Fibroblast of lung (primary cell): ENCODE measurements at regions not wholly inside any gene's neighbourhood (a gene's known extent, or its start where the extent isn't known, plus 50 kb on each side); places are given as distances from the start of the nearest gene placed in this dataset.

Experiments used
- DNase-seq, 2 donors: peaks; one replicate each; pipeline versions ENCODE4 v3.0.0 to v3.0.0-alpha.2; 2010; ENCODE audit warnings: low read depth in 2 of 2
- H2AFZ ChIP-seq: 2 replicates; pipeline ENCODE4 v1.5.1; 2012; ENCODE audit warnings: low read length, control low read depth, inconsistent platforms
- H3K27ac ChIP-seq: 2 replicates; pipeline ENCODE4 v1.5.1; 2011; ENCODE audit warnings: low read length, control low read depth; ENCODE audit not compliant: insufficient read depth
- H3K27me3 ChIP-seq: 2 replicates; pipeline ENCODE4 v1.5.1; 2011; ENCODE audit warnings: mild to moderate bottlenecking, low read length; ENCODE audit not compliant: control insufficient read depth, insufficient read depth
- H3K36me3 ChIP-seq: 2 replicates; pipeline ENCODE4 v1.5.1; 2011; ENCODE audit warnings: low read length; ENCODE audit not compliant: control insufficient read depth, insufficient read depth
- H3K4me1 ChIP-seq: 2 replicates; pipeline ENCODE4 v1.5.1; 2011; ENCODE audit warnings: low read length; ENCODE audit not compliant: control insufficient read depth, insufficient read depth; ENCODE audit errors: extremely low read depth
- H3K4me2 ChIP-seq: 2 replicates; pipeline ENCODE4 v1.5.1; 2011; ENCODE audit warnings: low read length, control low read depth; ENCODE audit not compliant: insufficient read depth; ENCODE audit errors: extremely low read depth
- H3K4me3 ChIP-seq, 4 experiments: fragments of 200-600 bp in 1 of 4; sonication (generic) in 1 of 4; replicated peaks in 1 of 4; 2 replicates each; pipeline ENCODE4 v1.5.1; 2011 to 2016; ENCODE audit warnings: low read length in 4 of 4, low read depth in 3 of 4, mild to moderate bottlenecking in 3 of 4, control low read depth in 2 of 4, inconsistent platforms in 1 of 4, mixed read lengths in 1 of 4; ENCODE audit not compliant: insufficient read depth in 1 of 4; ENCODE audit errors: control extremely low read depth in 1 of 4
- H3K79me2 ChIP-seq: 2 replicates; pipeline ENCODE4 v1.5.1; 2012; ENCODE audit warnings: mild to moderate bottlenecking, low read length, inconsistent platforms; ENCODE audit not compliant: control insufficient read depth, insufficient read depth
- H3K9ac ChIP-seq: 2 replicates; pipeline ENCODE4 v1.5.1; 2011; ENCODE audit warnings: mild to moderate bottlenecking, low read length, control low read depth; ENCODE audit not compliant: insufficient read depth
- H3K9me3 ChIP-seq: 2 replicates; pipeline ENCODE4 v1.5.1; 2012; ENCODE audit warnings: low read depth, low read length; ENCODE audit not compliant: control insufficient read depth, insufficient read depth
- H4K20me1 ChIP-seq: 2 replicates; pipeline ENCODE4 v1.5.1; 2011; ENCODE audit warnings: low read length; ENCODE audit not compliant: control insufficient read depth, insufficient read depth; ENCODE audit errors: extremely low read depth
- CTCF ChIP-seq, 2 donors: IDR thresholded peaks in 1 of 2; conservative IDR thresholded peaks in 1 of 2; 1 replicate in 1 of 2; 2 replicates in 1 of 2; pipeline ENCODE4 v1.5.1; 2011 to 2012; ENCODE audit warnings: low read length in 2 of 2, control low read depth in 1 of 2, inconsistent platforms in 1 of 2, low read depth in 1 of 2, mild to moderate bottlenecking in 1 of 2
- EZH2 ChIP-seq: IDR thresholded peaks from 2 replicates; pipeline ENCODE4 v1.5.1; 2012; ENCODE audit warnings: low read length, control low read depth, mild to moderate bottlenecking; ENCODE audit errors: missing control alignments

GRCh38 chr9:115232181-115232774, 114.3 kb upstream of the TNC start:
- H3K4me1 ChIP-seq, result peaks cover 10% of the 10 kb centered on the region

DNA sequence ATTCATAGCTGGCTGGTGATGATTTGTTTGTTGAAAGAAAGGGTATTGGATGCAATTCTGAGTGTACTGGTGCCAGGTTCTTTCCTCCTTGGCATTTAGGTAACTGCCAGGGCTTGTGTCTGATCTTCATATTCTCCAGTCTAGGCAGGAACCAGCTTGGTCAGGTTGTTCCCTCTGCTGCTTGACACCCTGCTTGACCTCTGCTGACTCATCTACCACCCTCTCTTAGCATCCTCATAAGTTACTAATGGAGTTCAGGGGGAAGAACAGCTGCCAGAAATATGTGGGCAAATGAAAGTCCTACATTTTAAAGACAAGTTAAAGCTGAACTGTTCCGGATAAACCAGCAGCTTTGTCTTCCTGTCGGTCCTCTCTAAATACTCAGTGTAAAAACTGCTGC, 116.1 kb upstream of the TNC start:
- Histone ChIP-seq H4K20me1 (no peaks in the 10 kb centered on the region), H3K36me3 (no peaks in the 10 kb centered on the region), H3K9ac (no peak overlapping the region), H3K4me3 (no peak overlapping the region), H3K9me3 (no peaks in the 10 kb centered on the region), H3K4me1 (peaks cover 10% of the 10 kb centered on the region), H3K79me2 (no peaks in the 10 kb centered on the region), H3K27ac (no peak overlapping the region), H2AFZ (no peak overlapping the region), H3K4me2 (peak overlapping the region; percentile 32), H3K27me3 (no peaks in the 10 kb centered on the region)
- DNase-seq, result peak; percentile 82 to 96
- TF ChIP-seq EZH2, result no peak
- TF ChIP-seq CTCF (conservative IDR thresholded peaks at IDR 0.05 in 1 of 2, IDR thresholded peaks at IDR 0.05 in 1 of 2; ENCODE audit: low read depth in 1 of 2, low read length in 2 of 2), result no peak

More at GRCh38 chr9:115232181-115232774, 114.3 kb upstream of the TNC start:
- no peaks in the 10 kb centered on the region for H3K9me3 ChIP-seq
- no peaks in the 10 kb centered on the region for H4K20me1 ChIP-seq
- no peaks in the 10 kb centered on the region for H3K79me2 ChIP-seq
- H3K27ac ChIP-seq, result no peak overlapping the region
- H3K9ac ChIP-seq, result no peak overlapping the region
- H3K36me3 ChIP-seq, result no peaks in the 10 kb centered on the region
- no peak overlapping the region for H3K4me3 ChIP-seq
- TF ChIP-seq CTCF (conservative IDR thresholded peaks at IDR 0.05 in 1 of 2, IDR thresholded peaks at IDR 0.05 in 1 of 2; ENCODE audit: low read depth in 1 of 2, low read length in 2 of 2), result no peak
- no peak for TF ChIP-seq EZH2
- no peak overlapping the region for H2AFZ ChIP-seq
- DNase-seq, result no peak
- no peak overlapping the region for H3K4me2 ChIP-seq
- no peaks in the 10 kb centered on the region for H3K27me3 ChIP-seq

GRCh38 chr9:115235221-115235620, 117.3 kb upstream of the TNC start:
- H3K36me3 ChIP-seq, result no peaks in the 10 kb centered on the region
- no peak overlapping the region for H3K27ac ChIP-seq
- no peak overlapping the region for H3K4me2 ChIP-seq
- H2AFZ ChIP-seq, result no peak overlapping the region
- DNase-seq, result no peak
- H3K9ac ChIP-seq, result no peak overlapping the region
- no peaks in the 10 kb centered on the region for H3K9me3 ChIP-seq
- H3K4me3 ChIP-seq, result no peak overlapping the region
- no peaks in the 10 kb centered on the region for H3K27me3 ChIP-seq
- peaks cover 10% of the 10 kb centered on the region for H3K4me1 ChIP-seq
- no peaks in the 10 kb centered on the region for H4K20me1 ChIP-seq
- H3K79me2 ChIP-seq, result no peaks in the 10 kb centered on the region
- TF ChIP-seq EZH2 (no peak), CTCF (conservative IDR thresholded peaks at IDR 0.05 in 1 of 2, IDR thresholded peaks at IDR 0.05 in 1 of 2; ENCODE audit: low read depth in 1 of 2, low read length in 2 of 2) (no peak)
